ENCODE measurements at regions not wholly inside any gene's neighbourhood (a gene's known extent, or its start where the extent isn't known, plus 50 kb on each side); places are given as distances from the start of the nearest gene placed in this dataset.
"Not testable (repeated sequence)": the region's sequence is repeated elsewhere in the genome, so short reads cannot be mapped to it uniquely, and the experiment has no call there.

DNA sequence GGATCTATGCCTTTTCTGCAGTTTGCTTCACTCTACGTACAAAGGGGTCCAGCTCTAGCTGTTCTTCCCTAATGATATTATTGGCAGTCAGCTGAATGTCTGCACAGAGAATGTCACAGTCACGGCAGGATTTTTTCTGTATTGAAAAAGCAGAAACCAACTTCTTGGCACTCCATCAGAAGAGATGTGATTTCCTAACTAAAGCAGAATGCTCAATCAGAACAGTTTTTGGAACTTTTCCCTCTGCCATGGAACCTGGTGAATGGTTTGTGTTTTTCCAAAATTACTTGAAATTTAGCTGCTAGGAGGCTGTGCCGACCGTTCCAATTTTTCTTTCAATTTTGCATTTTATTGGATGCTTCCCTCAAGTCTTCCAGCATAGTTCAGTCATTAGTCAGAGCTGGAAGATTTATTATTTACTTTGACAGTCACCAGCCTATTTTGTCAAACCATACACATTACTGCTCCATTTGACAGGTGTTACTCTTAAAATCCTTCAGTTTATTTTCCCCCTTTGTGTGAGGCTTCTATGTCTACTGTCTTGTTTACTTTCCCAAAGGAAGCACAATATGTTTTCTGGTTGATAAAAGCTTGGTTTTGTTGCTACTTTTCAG lies 259.6 kb upstream of the EPHA7 start:
- peak in 2 of 51 donors; percentile 0 to 3 for DNase-seq

DNA sequence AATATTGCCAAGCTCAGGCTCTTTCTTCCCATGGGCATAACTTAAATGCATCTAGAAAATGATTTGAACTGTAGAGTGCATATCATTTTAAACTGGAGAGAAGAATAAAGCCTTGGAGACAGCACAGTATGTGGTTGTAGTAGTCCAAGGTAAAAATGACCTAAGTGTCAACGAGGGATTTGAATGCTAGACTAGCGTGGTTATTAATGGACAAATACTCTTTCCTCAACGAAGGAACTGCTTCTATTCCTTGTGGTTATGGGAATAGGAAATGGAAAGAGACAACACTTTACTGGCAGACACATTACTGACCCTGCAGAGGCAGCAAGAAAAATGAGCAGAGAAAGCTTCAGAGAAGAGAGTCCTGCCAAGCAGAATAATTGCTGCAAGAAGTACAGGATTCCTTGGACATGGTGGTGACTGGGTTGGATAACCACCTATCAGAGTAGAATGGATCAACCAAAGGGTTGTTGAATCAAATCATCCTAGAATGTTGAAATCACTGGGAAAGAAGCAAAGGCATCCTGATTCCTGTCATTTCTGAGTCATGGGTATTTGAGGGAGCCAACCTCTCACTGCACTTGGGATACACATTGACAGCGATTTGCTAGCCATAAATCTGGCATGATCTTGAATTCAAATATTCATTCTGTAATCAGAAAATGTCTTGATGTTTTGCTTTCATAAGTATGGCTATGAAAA lies 258.1 kb upstream of the EPHA7 start:
- no peak for DNase-seq

DNA sequence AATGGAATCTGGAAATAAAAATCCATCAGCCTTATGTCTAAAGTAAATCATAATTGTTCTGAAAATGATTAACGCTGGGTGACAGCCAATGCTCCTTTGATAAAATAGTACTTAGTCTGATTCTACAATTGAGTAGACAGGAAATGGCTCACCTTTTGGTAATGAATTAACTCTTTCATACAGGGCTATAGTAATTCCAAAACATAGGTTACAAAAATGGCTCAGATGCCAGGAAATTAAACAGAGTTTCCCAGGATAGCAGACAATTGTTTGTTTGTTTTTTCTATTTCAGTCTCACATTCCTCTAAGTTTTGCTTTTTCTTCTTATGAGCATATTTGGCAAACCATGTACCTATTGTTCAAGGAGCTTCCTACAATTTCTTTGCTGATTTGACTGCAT lies 257.2 kb upstream of the EPHA7 start:
- no peak for DNase-seq

DNA sequence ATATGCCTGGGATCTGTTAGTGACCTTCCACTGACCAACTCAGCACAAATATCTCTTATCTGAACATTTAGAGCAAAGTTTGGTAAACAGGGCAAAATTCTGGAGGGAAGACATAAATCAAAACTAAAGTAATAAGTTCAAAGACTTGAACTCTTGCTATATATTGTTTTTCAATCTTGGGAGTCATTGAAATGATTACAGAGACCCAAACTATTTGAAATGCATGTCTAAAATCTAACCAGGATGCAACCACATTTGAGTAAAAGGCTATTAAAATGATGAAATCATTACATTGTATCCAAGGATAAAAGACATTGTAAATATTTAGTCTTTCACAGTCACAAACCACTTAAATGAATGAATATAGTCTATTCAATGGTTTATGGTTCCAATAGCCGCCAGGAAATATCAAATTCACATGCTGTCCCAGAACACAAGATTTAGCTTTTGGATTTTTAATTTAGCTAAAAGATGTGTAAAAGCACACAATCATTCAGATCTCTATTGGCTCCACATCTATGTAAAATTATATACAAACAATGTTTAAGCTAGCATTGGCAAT lies 256.6 kb upstream of the EPHA7 start:
- no peak for DNase-seq

DNA sequence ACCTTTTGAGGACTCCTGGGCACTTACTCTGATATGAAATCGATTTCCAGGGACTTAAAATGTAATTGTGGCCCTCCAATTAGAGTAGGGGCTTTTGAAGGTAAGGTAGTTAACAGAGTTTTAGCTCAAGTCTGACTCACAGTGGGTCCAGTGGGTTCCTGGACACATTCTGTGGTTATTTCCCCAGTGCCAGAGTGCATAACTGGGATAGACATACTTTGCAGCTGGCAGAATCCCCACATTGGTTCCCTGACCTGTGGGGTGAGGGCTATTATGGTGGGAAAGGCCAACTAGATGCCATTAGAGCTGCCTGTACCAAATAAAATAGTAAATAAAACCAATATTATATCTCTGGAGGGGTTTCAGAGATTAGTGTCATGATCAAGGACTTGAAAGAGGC lies 243.8 kb upstream of the EPHA7 start:
- no peak for DNase-seq

DNA sequence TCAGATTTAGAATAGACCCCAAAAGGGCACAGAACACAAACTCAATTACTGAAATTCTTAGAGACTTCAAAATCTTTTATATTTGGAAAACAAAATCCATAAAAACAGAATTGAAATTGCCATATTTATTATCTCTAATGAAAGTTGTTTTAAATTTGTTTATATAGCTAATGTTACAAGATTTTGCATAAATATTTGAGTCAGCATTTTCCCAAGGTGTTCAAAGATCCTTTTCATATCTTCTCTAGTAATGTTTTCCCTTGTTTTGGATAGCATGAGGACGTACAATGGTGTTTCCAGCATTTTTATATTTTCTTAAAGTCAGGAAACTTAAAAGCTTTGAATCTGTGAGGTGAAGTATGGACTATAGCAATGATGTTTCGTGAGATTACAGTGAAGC lies 235.2 kb upstream of the EPHA7 start:
- DNase-seq, result no peak

DNA sequence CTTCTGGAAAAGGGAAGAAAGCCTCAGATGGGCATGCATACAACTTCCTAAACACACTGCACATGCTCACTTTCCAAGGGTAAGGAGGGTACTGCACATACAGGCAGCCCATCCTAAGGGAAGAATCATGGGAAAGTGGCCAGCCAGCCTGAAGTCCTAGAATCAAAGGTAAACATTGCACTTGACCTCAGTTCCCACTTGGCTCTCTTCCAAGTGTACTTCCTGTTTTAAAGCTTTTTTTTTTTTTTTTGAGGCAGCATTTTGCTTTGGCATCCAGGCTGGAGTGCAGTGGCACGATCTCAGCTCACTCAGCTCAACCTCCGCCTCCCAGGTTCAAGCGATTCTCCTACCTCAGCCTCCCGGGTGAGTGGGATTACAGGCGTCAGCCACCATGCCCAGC lies 225.3 kb upstream of the EPHA7 start:
- no peak for DNase-seq

DNA sequence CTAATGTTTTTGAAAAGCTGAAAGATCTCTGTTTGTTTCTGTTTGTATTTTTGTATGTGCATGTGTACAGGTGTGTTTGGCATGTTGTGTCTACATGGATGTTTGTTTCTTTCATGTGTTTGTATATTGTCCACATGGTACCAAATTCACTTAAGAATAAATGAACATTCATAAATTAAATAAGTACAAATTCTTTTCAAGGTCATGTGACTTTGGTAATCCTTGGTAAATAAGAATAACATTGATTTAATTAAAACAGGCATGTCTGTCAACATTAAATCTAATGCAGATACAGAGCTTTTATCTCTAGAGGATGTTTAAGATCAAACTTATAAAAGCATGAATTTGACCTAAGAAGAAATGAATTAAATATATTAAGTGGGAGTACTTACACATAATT lies 219.8 kb upstream of the EPHA7 start:
- no peak for DNase-seq

DNA sequence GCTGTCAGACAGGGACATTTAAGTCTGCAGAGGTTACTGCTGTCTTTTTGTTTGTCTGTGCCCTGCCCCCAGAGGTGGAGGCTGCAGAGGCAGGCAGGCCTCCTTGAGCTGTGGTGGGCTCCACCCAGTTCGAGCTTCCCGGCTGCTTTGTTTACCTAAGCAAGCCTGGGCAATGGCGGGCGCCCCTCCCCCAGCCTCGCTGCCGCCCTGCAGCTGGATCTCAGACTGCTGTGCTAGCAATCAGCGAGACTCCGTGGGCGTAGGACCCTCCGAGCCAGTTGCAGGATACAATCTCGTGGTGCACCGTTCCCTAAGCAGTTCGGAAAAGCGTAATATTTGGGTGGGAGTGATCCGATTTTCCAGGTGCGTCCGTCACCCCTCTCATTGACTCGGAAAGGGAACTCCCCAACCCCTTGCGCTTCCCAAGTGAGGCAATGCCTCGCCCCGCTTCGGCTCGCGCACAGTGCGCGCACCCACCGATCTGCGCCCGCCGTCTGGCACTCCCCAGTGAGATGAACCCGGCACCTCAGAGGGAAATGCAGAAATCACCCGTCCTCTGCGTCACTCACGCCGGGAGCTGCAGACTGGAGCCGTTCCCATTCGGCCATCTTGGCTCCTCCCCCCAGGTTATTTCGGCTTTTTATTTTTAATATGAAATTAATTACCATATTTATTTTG lies 217.8 kb upstream of the EPHA7 start:
- DNase-seq, result not testable (repeated sequence)

DNA sequence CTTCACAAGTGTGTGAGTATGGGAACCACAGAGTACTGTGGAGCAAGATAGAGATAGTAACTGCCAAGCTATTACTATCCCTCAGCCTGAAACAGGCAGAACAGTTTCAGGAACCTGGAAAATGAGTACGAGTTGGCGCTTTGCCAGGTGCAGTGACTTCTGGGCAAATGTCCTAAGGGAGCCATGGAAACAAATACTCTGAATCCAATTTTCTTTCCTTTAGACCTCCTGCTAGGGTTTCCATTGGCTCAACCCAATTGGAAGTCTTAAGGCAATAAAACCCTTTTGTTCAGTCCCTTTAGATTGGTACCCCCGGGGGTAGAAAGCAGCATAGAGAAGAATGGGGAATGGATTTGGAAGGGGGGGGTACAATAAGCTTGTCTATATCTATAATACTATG lies 205.0 kb upstream of the EPHA7 start:
- peak in 28 of 51 donors; percentile 0 to 50 (median 20) for DNase-seq

DNA sequence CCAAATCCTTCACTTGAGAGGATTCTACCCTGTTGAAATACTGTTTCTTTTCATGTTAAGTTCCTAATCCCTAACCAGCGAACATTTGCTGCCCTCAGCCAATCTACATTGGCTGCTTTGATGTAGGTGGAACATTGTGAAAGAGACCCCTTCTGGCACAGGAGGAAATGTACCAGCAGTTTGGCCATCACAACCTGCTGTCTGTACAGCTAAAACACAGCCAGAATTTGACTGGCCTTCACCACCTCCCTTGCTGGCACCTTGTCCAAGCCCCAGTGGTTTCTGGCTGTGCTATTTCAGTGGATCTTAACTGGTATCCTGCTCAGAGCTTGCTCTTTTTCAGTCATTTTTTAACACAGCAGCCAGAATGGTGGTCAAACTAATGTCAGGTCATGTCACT lies 202.1 kb upstream of the EPHA7 start:
- no peak for DNase-seq

DNA sequence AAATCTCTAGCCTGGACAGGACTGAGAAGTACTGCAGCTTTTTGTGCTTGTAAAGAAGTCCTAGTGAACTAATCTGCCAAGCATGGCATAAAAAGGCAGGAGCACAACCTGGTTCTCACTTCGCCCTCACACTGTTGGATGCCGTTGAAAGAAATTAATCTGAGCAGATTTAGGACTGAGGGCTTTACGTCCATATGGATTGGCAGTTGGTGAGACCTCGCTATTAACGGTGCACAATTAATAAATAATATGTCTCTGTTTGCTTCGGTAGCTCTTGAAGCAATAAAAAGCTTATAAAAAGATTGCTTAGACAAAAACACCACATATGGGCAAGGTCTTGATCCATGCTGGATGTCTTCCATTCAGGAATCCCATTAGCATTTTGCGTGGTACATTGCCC lies 185.6 kb upstream of the EPHA7 start:
- no peak for DNase-seq

DNA sequence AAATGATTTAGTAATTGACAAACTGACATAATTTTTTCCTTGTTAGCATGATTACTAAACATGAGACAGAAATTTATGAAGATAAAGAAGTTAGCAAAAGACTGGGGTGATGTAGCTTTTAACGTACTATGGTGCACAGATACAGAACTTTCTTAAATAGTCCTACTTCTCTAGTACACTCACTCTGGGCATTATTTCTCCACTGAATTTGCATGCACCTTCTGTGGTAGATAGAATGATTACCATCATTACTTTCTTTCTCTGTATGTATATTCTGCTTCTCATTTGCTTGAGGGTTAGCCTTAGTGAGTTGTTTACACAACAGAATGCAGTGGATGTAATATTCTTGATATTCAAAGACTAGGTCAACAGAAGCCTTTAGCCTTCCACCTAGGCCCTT lies 173.1 kb upstream of the EPHA7 start:
- no peak for DNase-seq

DNA sequence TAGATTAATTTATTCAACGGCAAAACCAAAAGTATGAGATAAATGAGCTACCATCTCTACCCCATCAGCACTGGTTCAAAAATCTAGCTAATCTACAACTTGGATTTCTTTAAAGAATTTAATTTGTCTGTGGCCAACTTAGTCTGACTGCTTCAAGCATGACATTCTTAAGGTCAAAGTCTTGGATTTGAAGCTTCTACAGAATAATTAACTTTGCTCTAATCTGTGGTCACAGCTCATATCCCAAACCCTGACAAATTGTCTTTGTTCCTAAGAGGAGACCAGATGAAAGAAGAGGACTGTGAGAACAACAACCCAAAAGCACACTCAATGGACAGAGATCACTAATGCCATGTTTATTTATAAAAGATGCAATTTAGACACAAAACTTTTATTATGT lies 166.9 kb upstream of the EPHA7 start:
- DNase-seq, result no peak

DNA sequence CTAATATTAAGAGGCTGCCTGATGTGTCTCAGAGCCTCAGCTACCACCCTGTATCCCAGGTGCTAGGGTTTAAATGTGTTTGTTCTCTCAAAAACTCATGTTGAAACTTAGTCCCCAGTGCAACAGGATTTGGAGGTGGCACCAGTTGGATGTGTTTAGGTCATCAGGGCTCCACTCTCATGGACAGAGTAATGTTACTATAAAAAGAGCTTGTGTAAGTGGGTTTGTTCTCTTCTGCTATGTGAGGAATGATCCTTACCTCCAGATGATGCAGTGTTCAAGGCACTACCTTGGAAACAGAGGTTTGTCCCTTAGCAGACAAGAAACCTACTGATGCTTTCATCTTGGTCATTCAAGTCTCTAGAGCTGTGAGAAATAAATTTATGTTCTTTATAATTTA lies 164.9 kb upstream of the EPHA7 start:
- no peak for DNase-seq

DNA sequence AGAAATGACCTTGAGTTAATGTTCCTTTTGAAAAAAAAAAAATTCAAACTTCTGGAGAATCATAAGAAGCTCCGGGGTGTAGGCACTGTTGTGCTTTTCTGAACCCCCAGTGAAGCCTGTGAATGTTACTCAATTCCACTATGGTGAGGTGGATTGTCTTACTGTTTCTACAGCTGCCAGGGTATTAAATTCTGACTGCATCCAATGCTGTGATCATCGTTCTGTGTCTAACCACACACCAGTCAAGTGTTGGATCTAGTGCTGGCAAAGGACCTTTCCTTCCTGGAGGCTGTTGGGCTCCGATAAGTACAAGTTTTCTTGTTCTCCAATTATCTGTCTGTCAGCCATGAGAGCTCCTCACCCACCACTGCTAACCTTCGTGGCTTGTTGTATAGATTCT lies 162.0 kb upstream of the EPHA7 start:
- no peak for DNase-seq

DNA sequence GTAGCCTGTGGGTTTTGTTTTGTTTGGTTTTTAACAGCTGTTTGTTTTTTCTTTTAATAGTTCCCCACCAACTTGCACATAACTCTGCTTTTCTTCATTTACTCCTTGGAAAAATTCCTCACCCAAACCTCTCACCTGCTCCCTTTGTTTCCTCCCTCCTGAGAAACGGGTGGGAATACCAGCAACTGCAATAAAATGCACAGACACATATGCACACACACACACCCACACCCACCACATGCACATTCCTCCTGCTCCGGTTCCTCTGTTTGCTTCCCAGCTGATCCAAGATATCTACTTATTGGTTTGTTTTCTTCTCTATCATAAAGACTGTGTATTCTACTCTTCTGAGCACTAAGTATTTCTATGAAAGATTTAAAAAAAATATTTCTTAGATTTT lies 161.1 kb upstream of the EPHA7 start:
- DNase-seq, result no peak

DNA sequence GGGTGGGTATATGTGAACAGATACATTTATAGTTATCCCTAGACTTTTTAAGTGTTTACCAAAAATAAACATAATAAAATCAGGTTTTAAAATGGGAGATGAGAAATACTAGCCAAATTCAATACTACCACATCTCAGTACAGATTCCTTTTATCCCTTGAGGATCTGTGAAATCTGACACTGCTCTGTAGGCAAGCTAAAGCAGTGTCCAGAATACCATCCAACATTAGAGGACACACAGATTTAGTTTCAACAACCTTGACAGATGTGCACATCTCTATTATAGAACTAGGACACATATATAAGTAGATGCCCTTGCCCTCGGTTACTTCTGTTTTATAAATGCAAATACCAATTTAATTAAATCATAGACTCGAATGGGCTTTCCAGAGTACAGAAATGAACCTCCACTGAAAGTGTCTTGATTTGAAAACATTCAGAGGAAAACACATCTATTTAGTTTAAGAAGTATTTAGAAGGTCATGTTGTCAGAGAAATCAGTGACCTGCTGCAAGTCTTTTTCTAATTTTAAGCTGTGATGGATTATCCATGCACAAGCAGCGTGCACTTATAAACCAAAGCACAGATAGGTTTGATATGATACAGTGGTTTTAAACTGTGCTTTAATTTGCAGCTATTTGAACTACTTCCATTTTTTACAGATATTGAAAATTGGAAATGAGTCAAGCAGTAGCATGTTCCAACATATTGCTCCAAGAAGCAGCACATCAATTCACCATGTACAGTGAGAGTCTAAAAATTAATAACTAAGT lies 156.3 kb upstream of the EPHA7 start:
- no peak for DNase-seq

DNA sequence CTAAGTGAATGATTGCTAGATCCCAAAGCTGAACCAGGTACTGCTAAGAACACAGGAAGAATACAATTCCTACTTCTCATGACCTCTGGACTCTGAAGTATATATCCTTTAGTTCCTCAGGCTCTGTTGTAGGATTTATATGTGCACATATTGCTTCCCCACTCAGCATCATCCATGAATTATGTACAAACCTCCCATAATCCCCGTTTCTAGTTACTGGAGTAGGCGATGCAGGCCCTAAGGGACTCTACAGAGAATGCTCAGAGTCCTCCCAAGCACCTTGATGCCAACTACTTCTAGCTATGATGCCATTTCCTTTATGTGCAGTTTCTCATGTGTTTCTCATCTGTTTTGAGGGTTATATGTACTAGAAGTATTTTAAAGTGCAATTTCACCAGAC lies 154.9 kb upstream of the EPHA7 start:
- no peak for DNase-seq

DNA sequence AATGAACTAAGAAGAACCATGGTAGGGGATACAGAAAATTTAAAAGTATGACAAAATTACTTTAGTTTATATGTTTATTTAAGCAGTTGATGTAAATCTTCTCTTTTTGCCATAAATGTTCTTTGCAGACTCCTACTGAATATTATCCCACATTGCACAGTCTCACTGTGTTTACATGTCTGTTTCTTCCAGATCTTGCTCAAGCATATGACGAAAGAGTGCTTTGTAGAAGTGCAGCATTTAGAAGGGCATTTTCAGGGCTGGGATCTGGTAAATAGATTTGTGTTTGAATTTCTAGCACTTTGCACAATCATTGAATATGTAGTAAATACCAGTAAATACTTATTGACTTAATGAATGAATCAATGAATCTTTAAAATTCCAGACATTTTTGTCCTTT lies 152.0 kb upstream of the EPHA7 start:
- no peak for DNase-seq

DNA sequence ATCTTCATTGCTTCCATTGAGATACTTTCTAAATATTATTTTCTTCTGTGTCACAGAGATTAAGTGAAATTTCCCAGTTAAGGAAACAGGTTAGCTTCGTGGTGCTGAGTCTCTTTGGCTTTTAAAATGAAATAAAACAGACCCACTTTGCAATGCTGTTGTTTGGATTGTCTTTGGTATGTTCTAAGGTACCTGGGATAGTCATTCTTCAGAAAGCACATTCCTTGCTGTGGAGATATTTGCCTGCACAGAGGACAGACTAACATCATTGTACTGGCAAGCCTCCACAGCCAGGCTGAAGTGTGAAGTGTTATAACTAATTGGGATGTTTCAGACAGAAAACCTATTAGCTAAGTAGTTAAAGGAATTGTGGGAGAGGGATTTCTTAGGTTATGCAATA lies 148.8 kb upstream of the EPHA7 start:
- DNase-seq, result no peak

DNA sequence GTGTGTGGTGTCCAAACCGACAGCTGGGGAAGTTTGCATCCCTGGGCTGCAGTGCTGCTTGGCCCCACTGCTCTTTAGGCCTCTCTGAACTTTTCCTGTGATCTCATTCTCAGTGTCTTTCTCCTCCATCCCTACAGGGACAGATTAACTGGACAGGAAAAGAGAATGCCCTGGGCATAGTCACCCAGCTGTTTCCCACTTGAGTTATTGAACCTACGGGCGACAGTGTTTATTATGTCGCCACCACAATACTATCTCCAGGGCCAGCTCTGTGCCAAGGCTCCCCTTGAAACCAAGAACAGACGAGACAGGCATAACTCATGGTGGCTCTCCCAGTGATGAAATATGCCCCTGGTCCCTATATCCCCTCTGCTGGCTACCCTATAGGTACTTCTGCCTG lies 147.8 kb upstream of the EPHA7 start:
- DNase-seq, result no peak

Measured in hypothalamus (tissue), 51 donors.